Muscle of leg (tissue), 3 donors: ENCODE measurements at regions not wholly inside any gene's neighbourhood (a gene's known extent, or its start where the extent isn't known, plus 50 kb on each side); places are given as distances from the start of the nearest gene placed in this dataset.

Source experiments
- DNase-seq: peaks from one replicate; pipeline ENCODE4 v3.0.0; 2013
- H3K27ac ChIP-seq: one replicate; pipeline ENCODE4 v1.5.1; 2013; ENCODE audit warnings: mild to moderate bottlenecking, low read length, control low read depth
- H3K27me3 ChIP-seq: one replicate; pipeline ENCODE4 v1.6.1; 2013; ENCODE audit warnings: low read length; ENCODE audit not compliant: control insufficient read depth, insufficient read depth
- H3K36me3 ChIP-seq: one replicate; pipeline ENCODE4 v1.6.1; 2013; ENCODE audit warnings: low read length; ENCODE audit not compliant: control insufficient read depth, insufficient read depth
- H3K4me1 ChIP-seq: one replicate; pipeline ENCODE4 v1.6.1; 2013; ENCODE audit warnings: low read length; ENCODE audit not compliant: control insufficient read depth, insufficient read depth
- H3K4me3 ChIP-seq: one replicate; pipeline ENCODE4 v1.5.1; 2013; ENCODE audit warnings: low read length, control low read depth
- H3K9me3 ChIP-seq: replicated peaks from 2 replicates; pipeline ENCODE4 v1.6.1; 2013; ENCODE audit warnings: low read depth, low read length; ENCODE audit not compliant: control insufficient read depth
- WGBS: methylation state at CpG from one replicate; pipeline ENCODE4 v1.1.5; 2013; ENCODE audit warnings: missing lambda C conversion rate; ENCODE audit not compliant: insufficient coverage; 5-methylcytosine and 5-hydroxymethylcytosine counted together

GRCh38 chr10:44557596-44558191 is 172.8 kb upstream of the CXCL12 start:
- H3K4me3 ChIP-seq, result no peak overlapping the region
- no peaks in the 10 kb centered on the region for H3K27me3 ChIP-seq
- 89% methylated on average over 3 of the region's 7 CpGs for WGBS
- no peaks in the 10 kb centered on the region for H3K9me3 ChIP-seq
- DNase-seq, result no peak
- H3K36me3 ChIP-seq, result no peaks in the 10 kb centered on the region
- no peak overlapping the region for H3K27ac ChIP-seq
- no peaks in the 10 kb centered on the region for H3K4me1 ChIP-seq

GRCh38 chr10:44558521-44558920 is 173.6 kb upstream of the CXCL12 start:
- H3K27me3 ChIP-seq, result no peaks in the 10 kb centered on the region
- no peak overlapping the region for H3K27ac ChIP-seq
- DNase-seq, result no peak
- no peaks in the 10 kb centered on the region for H3K4me1 ChIP-seq
- H3K4me3 ChIP-seq, result no peak overlapping the region
- no peaks in the 10 kb centered on the region for H3K9me3 ChIP-seq
- no peaks in the 10 kb centered on the region for H3K36me3 ChIP-seq

- peak; percentile 86 for DNase-seq
Measured at GRCh38 chr10:44564361-44564760, 179.5 kb upstream of the CXCL12 start.

GRCh38 chr10:44564790-44565189 is 179.9 kb upstream of the CXCL12 start:
- peaks cover 3% of the 10 kb centered on the region for H3K4me1 ChIP-seq
- H3K9me3 ChIP-seq, result no peaks in the 10 kb centered on the region
- peak overlapping the region; percentile 17 for H3K27ac ChIP-seq
- peak; percentile 45 for DNase-seq
- 29% methylated on average over 2 of the region's 3 CpGs for WGBS
- H3K27me3 ChIP-seq, result no peaks in the 10 kb centered on the region
- H3K4me3 ChIP-seq, result no peak overlapping the region
- H3K36me3 ChIP-seq, result no peaks in the 10 kb centered on the region

More at GRCh38 chr10:44564361-44564760, 179.5 kb upstream of the CXCL12 start:
- Histone ChIP-seq H3K4me3 (no peak overlapping the region), H3K36me3 (no peaks in the 10 kb centered on the region), H3K4me1 (no peaks in the 10 kb centered on the region), H3K9me3 (no peaks in the 10 kb centered on the region), H3K27ac (no peak overlapping the region), H3K27me3 (no peaks in the 10 kb centered on the region)
- WGBS, result no CpG with 5 or more reads among the region's 1 CpG

- WGBS, result no CpG with 5 or more reads among the region's 1 CpG
Measured at GRCh38 chr10:44566786-44567185, 181.9 kb upstream of the CXCL12 start.

GRCh38 chr10:44567471-44567870 is 182.6 kb upstream of the CXCL12 start:
- no peak for DNase-seq
- no peak overlapping the region for H3K4me3 ChIP-seq
- WGBS, result no CpG with 5 or more reads among the region's 1 CpG
- no peaks in the 10 kb centered on the region for H3K9me3 ChIP-seq
- H3K4me1 ChIP-seq, result peaks cover 11% of the 10 kb centered on the region
- H3K36me3 ChIP-seq, result no peaks in the 10 kb centered on the region
- H3K27me3 ChIP-seq, result no peaks in the 10 kb centered on the region
- H3K27ac ChIP-seq, result no peak overlapping the region

More at GRCh38 chr10:44566786-44567185, 181.9 kb upstream of the CXCL12 start:
- H3K4me1 ChIP-seq, result peaks cover 11% of the 10 kb centered on the region
- no peak overlapping the region for H3K4me3 ChIP-seq
- no peak for DNase-seq
- no peak overlapping the region for H3K27ac ChIP-seq
- H3K36me3 ChIP-seq, result no peaks in the 10 kb centered on the region
- no peaks in the 10 kb centered on the region for H3K27me3 ChIP-seq
- no peaks in the 10 kb centered on the region for H3K9me3 ChIP-seq

GRCh38 chr10:44569193-44570091 is 184.5 kb upstream of the CXCL12 start:
- DNase-seq, result no peak

GRCh38 chr10:44571701-44572100 is 186.8 kb upstream of the CXCL12 start:
- no peaks in the 10 kb centered on the region for H3K36me3 ChIP-seq
- no peaks in the 10 kb centered on the region for H3K27me3 ChIP-seq
- H3K9me3 ChIP-seq, result no peaks in the 10 kb centered on the region
- no peak overlapping the region for H3K4me3 ChIP-seq
- no peak overlapping the region for H3K27ac ChIP-seq
- H3K4me1 ChIP-seq, result peaks cover 18% of the 10 kb centered on the region
- 85% methylated on average over 5 of the region's 6 CpGs for WGBS
- no peak for DNase-seq

More at GRCh38 chr10:44569193-44570091, 184.5 kb upstream of the CXCL12 start:
- no peaks in the 10 kb centered on the region for H3K36me3 ChIP-seq
- no peaks in the 10 kb centered on the region for H3K9me3 ChIP-seq
- no peak overlapping the region for H3K4me3 ChIP-seq
- H3K4me1 ChIP-seq, result peaks cover 11% of the 10 kb centered on the region
- H3K27me3 ChIP-seq, result no peaks in the 10 kb centered on the region
- no peak overlapping the region for H3K27ac ChIP-seq
- WGBS, result 49% methylated on average over 6 of the region's 10 CpGs

- Histone ChIP-seq H3K27ac (no peak overlapping the region), H3K27me3 (no peaks in the 10 kb centered on the region), H3K4me3 (no peak overlapping the region), H3K9me3 (no peaks in the 10 kb centered on the region), H3K4me1 (peaks cover 22% of the 10 kb centered on the region), H3K36me3 (no peaks in the 10 kb centered on the region)
- WGBS, result 95% methylated on average over 6 of the region's 6 CpGs
- no peak for DNase-seq
Measured at GRCh38 chr10:44572146-44572545, 187.2 kb upstream of the CXCL12 start.

GRCh38 chr10:44573821-44574220 is 188.9 kb upstream of the CXCL12 start:
- Histone ChIP-seq H3K4me3 (no peak overlapping the region), H3K36me3 (no peaks in the 10 kb centered on the region), H3K27me3 (no peaks in the 10 kb centered on the region), H3K27ac (no peak overlapping the region), H3K9me3 (no peaks in the 10 kb centered on the region), H3K4me1 (peaks cover 22% of the 10 kb centered on the region)
- 100% methylated on average over 1 of the region's 1 CpG for WGBS
- no peak for DNase-seq
